HCT116 (cell line): ENCODE measurements at regions not wholly inside any gene's neighbourhood (a gene's known extent, or its start where the extent isn't known, plus 50 kb on each side); places are given as distances from the start of the nearest gene placed in this dataset.

Experiments
- ATAC-seq: fragments of 200-7000 bp; cut with Tn5 transposase; 2 replicates; pipeline ENCODE4 v1.9.1; 2020; ENCODE audit warnings: mild to moderate bottlenecking, moderate library complexity
- BruUV-seq: library from RNA; stranded (reverse); fragments of 400-500 nt; replicated peaks from 2 replicates; lab custom pipeline; 2021; lab: Mats Ljungman, UMichigan
- CTCF ChIA-PET: fragments of 300-600 bp; sonication (Branson Sonifier 250); formaldehyde crosslinking; loops from one replicate; lab custom pipeline; 2021; ENCODE audit warnings: antibody characterized with exemption; lab: Charles Lee
- POLR2A ChIA-PET: fragments of 300-600, 350-600 bp; sonication (Branson Sonifier 250); formaldehyde crosslinking; loops from one replicate; lab custom pipeline; 2021; ENCODE audit warnings: antibody characterized with exemption; lab: Charles Lee
- RAD21 ChIA-PET, 2 experiments: fragments of 300-600 bp; sonication (Branson Sonifier 250); formaldehyde crosslinking; loops; one replicate each; lab custom pipeline; 2023; ENCODE audit warnings: low total read pairs in 2 of 2; ENCODE audit not compliant: uncharacterized antibody in 2 of 2, unreplicated experiment in 2 of 2, low non-redundant PET in 1 of 2; lab: Charles Lee
- DNase-seq: peaks from one replicate; pipeline ENCODE4 v3.0.0-alpha.2; 2010; ENCODE audit warnings: low read depth, low spot score
- H2AFZ ChIP-seq: fragments of 200-600 bp; shearing (Covaris generic), sonication (generic); 2 replicates; pipeline ENCODE4 v1.6.1; 2017; ENCODE audit warnings: low read depth, mixed run types, mixed read lengths, antibody characterized with exemption, low read length; ENCODE audit not compliant: poor library complexity, severe bottlenecking
- H3K27ac ChIP-seq: 2 replicates; pipeline ENCODE4 v1.5.1; 2012; ENCODE audit warnings: low read depth, low read length
- H3K27me3 ChIP-seq: fragments of 200-600 bp; sonication (generic); 2 replicates; pipeline ENCODE4 v1.6.1; 2016; ENCODE audit warnings: mixed run types, low read length, mixed read lengths; ENCODE audit not compliant: insufficient read depth
- H3K36me3 ChIP-seq, 2 experiments: fragments of 200-500 bp in 1 of 2; fragments of 200-600 bp in 1 of 2; sonication (Bioruptor generic) in 1 of 2; sonication (generic) in 1 of 2; 2 replicates each; pipeline versions ENCODE4 v1.5.1 to v1.6.1; 2014 to 2016; ENCODE audit warnings: low read length in 2 of 2, inconsistent platforms in 1 of 2, mixed read lengths in 1 of 2, mixed run types in 1 of 2; ENCODE audit not compliant: insufficient read depth in 2 of 2, control insufficient read depth in 1 of 2
- H3K4me1 ChIP-seq, 2 experiments: fragments of 200-600 bp in 1 of 2; sonication (generic) in 1 of 2; 2 replicates each; pipeline versions ENCODE4 v1.5.1 to v1.6.1; 2012 to 2017; ENCODE audit warnings: low read length in 2 of 2, inconsistent platforms in 1 of 2, mild to moderate bottlenecking in 1 of 2, mixed read lengths in 1 of 2, mixed run types in 1 of 2, moderate library complexity in 1 of 2; ENCODE audit not compliant: insufficient read depth in 2 of 2, control insufficient read depth in 1 of 2
- H3K4me2 ChIP-seq: fragments of 200-600 bp; sonication (generic); 2 replicates; pipeline ENCODE4 v1.6.1; 2017; ENCODE audit warnings: mixed run types, low read length, mixed read lengths
- H3K4me3 ChIP-seq, 2 experiments: fragments of 200-600 bp in 1 of 2; sonication (generic) in 1 of 2; replicated peaks in 1 of 2; 2 replicates each; pipeline ENCODE4 v1.5.1; 2011 to 2016; ENCODE audit warnings: low read length in 2 of 2, control low read depth in 1 of 2, low read depth in 1 of 2, mild to moderate bottlenecking in 1 of 2, mixed read lengths in 1 of 2, mixed run types in 1 of 2
- H3K79me2 ChIP-seq: fragments of 200-600 bp; sonication (generic); 2 replicates; pipeline ENCODE4 v1.6.1; 2017; ENCODE audit warnings: mild to moderate bottlenecking, mixed run types, low read length, moderate library complexity, mixed read lengths; ENCODE audit not compliant: insufficient read depth
- H3K9ac ChIP-seq: fragments of 200-600 bp; sonication (generic); 2 replicates; pipeline ENCODE4 v1.6.1; 2016; ENCODE audit warnings: low read length, mixed read lengths
- H3K9me2 ChIP-seq: fragments of 200-600 bp; sonication (generic), shearing (Covaris generic); 2 replicates; pipeline ENCODE4 v1.6.1; 2017; ENCODE audit warnings: mixed run types, mild to moderate bottlenecking, moderate library complexity; ENCODE audit not compliant: insufficient read depth
- H3K9me3 ChIP-seq, 2 experiments: fragments of 200-500 bp in 1 of 2; fragments of 200-600 bp in 1 of 2; sonication (Bioruptor generic) in 1 of 2; sonication (generic) in 1 of 2; 2 replicates each; pipeline ENCODE4 v1.6.1; 2014 to 2017; ENCODE audit warnings: low read length in 2 of 2, mixed read lengths in 2 of 2, inconsistent platforms in 1 of 2, low read depth in 1 of 2, mild to moderate bottlenecking in 1 of 2, mixed run types in 1 of 2, moderate library complexity in 1 of 2; ENCODE audit not compliant: control insufficient read depth in 1 of 2, insufficient read depth in 1 of 2
- H4K20me1 ChIP-seq: fragments of 200-600 bp; sonication (generic), shearing (Covaris generic); 2 replicates; pipeline ENCODE4 v1.6.1; 2017; ENCODE audit warnings: mixed run types, mild to moderate bottlenecking, moderate library complexity; ENCODE audit not compliant: insufficient read depth
- ATF3 ChIP-seq: IDR thresholded peaks from 2 replicates; pipeline ENCODE4 v1.6.1; 2012
- CTCF ChIP-seq, 3 experiments: fragments of 200-600 bp in 1 of 3; sonication (generic) in 1 of 3; IDR thresholded peaks in 2 of 3; conservative IDR thresholded peaks in 1 of 3; 2 replicates each; pipeline ENCODE4 v1.5.1; 2012 to 2017; ENCODE audit warnings: low read depth in 2 of 3, low read length in 2 of 3, antibody characterized with exemption in 1 of 3, borderline replicate concordance in 1 of 3, control low read depth in 1 of 3, mild to moderate bottlenecking in 1 of 3, mixed read lengths in 1 of 3, mixed run types in 1 of 3, moderate library complexity in 1 of 3; ENCODE audit not compliant: insufficient read depth in 1 of 3
- EGR1 ChIP-seq: IDR thresholded peaks from 2 replicates; pipeline ENCODE4 v1.6.1; 2012; ENCODE audit warnings: low read depth
- ELF1 ChIP-seq: IDR thresholded peaks from 2 replicates; pipeline ENCODE4 v1.6.1; 2012; ENCODE audit warnings: low read depth, borderline replicate concordance
- EZH2 ChIP-seq: fragments of 200-600 bp; sonication (generic); IDR thresholded peaks from 2 replicates; pipeline ENCODE4 v1.6.1; 2017; ENCODE audit warnings: antibody characterized with exemption, mixed run types
- JUND ChIP-seq: IDR thresholded peaks from 2 replicates; pipeline ENCODE4 v1.6.1; 2012
- POLR2A ChIP-seq: IDR thresholded peaks from 2 replicates; pipeline ENCODE4 v1.7.0; 2011; ENCODE audit warnings: borderline replicate concordance; ENCODE audit not compliant: insufficient read depth, insufficient read length; ENCODE audit errors: extremely low read depth
- RAD21 ChIP-seq: IDR thresholded peaks from 2 replicates; pipeline ENCODE4 v1.6.1; 2012; ENCODE audit warnings: low read depth, mild to moderate bottlenecking
- SP1 ChIP-seq: IDR thresholded peaks from 2 replicates; pipeline ENCODE4 v1.6.1; 2012; ENCODE audit warnings: low read depth
- TCF7L2 ChIP-seq: IDR thresholded peaks from 2 replicates; pipeline ENCODE4 v1.7.0; 2011; ENCODE audit warnings: borderline replicate concordance, inconsistent platforms; ENCODE audit not compliant: insufficient read depth, insufficient read length; ENCODE audit errors: extremely low read depth
- YY1 ChIP-seq: IDR thresholded peaks from 2 replicates; pipeline ENCODE4 v1.6.1; 2011; ENCODE audit warnings: low read length, low read depth, moderate library complexity, mild to moderate bottlenecking; ENCODE audit not compliant: insufficient replicate concordance; ENCODE audit errors: extremely low read depth
- ZFX ChIP-seq: fragments of 450-650 bp; IDR thresholded peaks from 2 replicates; pipeline ENCODE4 v1.6.1; 2017
- ZNF274 ChIP-seq: fragments of 200-500 bp; sonication (Bioruptor generic); IDR thresholded peaks from 2 replicates; pipeline ENCODE4 v1.6.1; 2014; ENCODE audit warnings: mild to moderate bottlenecking, low read depth, low read length, inconsistent platforms
- intact Hi-C: fragments of 100-400 bp; cut with micrococcal nuclease; formaldehyde crosslinking; loops from 2 replicates; pipeline ENCODE4 v1.10.0; 2022

GRCh38 chr5:71891856-71892255 lies 172.8 kb downstream of the CARTPT start:
- H2AFZ ChIP-seq: peak overlapping the region; percentile 63
- no peaks in the 10 kb centered on the region for H3K9me3 ChIP-seq
- H3K4me3 ChIP-seq: no peak overlapping the region
- H3K4me1 ChIP-seq: peaks cover 7 to 12% of the 10 kb centered on the region in 2 experiments; a peak in 3 of 4 replicates
- ChIA-PET RAD21 (no interaction called here), CTCF (no interaction called here), POLR2A (no interaction called here)
- no peak overlapping the region for H3K9ac ChIP-seq
- no peak overlapping the region for H3K27ac ChIP-seq
- BruUV-seq: no TSS peak
- intact Hi-C loops: no loop called here
- peak overlapping the region; percentile 40 for H3K4me2 ChIP-seq
- H3K36me3 ChIP-seq: no peaks in the 10 kb centered on the region
- peak; percentile 71; the same call in 1 of the 2 replicates for ATAC-seq
- DNase-seq: no peak
- H3K79me2 ChIP-seq: no peaks in the 10 kb centered on the region
- no peaks in the 10 kb centered on the region for H3K9me2 ChIP-seq
- TF ChIP-seq ATF3 (no peak), JUND (no peak), ZNF274 (no peak), SP1 (no peak), EZH2 (no peak), EGR1 (no peak), TCF7L2 (no peak), ZFX (no peak), YY1 (no peak), POLR2A (no peak), CTCF (IDR thresholded peaks at IDR 0.05 in 2 of 3, conservative IDR thresholded peaks at IDR 0.05 in 1 of 3; ENCODE audit: borderline replicate concordance in 1 of 3, insufficient read depth in 1 of 3, low read depth in 2 of 3, low read length in 2 of 3) (no peak), ELF1 (no peak), RAD21 (no peak)
- TF ChIP-seq, all 23 proteins: peak for 0
- no peaks in the 10 kb centered on the region for H4K20me1 ChIP-seq
- H3K27me3 ChIP-seq: no peaks in the 10 kb centered on the region
